Vagina (tissue), 2 donors: ENCODE measurements at regions not wholly inside any gene's neighbourhood (a gene's known extent, or its start where the extent isn't known, plus 50 kb on each side); places are given as distances from the start of the nearest gene placed in this dataset.

Source experiments
- DNase-seq, 2 donors: peaks; one replicate each; pipeline ENCODE4 v3.0.0-alpha.2; 2017; ENCODE audit errors: extremely low spot score in 2 of 2
- H3K27ac ChIP-seq: fragments of 200-600 bp; sonication (generic); one replicate; pipeline ENCODE4 v1.5.1; 2019
- H3K27me3 ChIP-seq: fragments of 200-600 bp; sonication (generic); one replicate; pipeline ENCODE4 v1.5.1; 2019
- H3K36me3 ChIP-seq, 2 donors: fragments of 200-600 bp; sonication (generic); one replicate each; pipeline ENCODE4 v1.5.1; 2017 to 2019
- H3K4me1 ChIP-seq: fragments of 200-600 bp; sonication (generic); one replicate; pipeline ENCODE4 v1.5.1; 2019
- H3K4me3 ChIP-seq, 2 donors: fragments of 200-600 bp; sonication (generic); 1 replicate in 1 of 2; 2 replicates in 1 of 2; pipeline ENCODE4 v1.5.1; 2016 to 2019
- H3K9me3 ChIP-seq: fragments of 200-600 bp; sonication (generic); one replicate; pipeline ENCODE4 v1.5.1; 2019
- POLR2A ChIP-seq, 2 donors: fragments of 450-650 bp; IDR thresholded peaks; one replicate each; pipeline ENCODE4 v1.6.1; 2017; ENCODE audit warnings: antibody characterized with exemption in 2 of 2, mild to moderate bottlenecking in 2 of 2, moderate library complexity in 2 of 2
- POLR2AphosphoS5 ChIP-seq, 2 donors: sonication (generic); formaldehyde crosslinking; IDR thresholded peaks; one replicate each; pipeline ENCODE4 v1.9.0; 2017; ENCODE audit warnings: antibody characterized with exemption in 2 of 2, mild to moderate bottlenecking in 2 of 2, low read depth in 1 of 2; ENCODE audit not compliant: insufficient read depth in 1 of 2
- intact Hi-C: fragments of 100-400 bp; cut with DNase I; formaldehyde crosslinking; loops from one replicate; pipeline ENCODE4 v1.15.1; 2023
- TF ChIP-seq, protein P1 (sequence below), 3 experiments: fragments of 450-650 bp in 2 of 3; fragments of 200-600 bp in 1 of 3; sonication (generic) in 1 of 3; IDR thresholded peaks; one replicate each; pipeline ENCODE4 v1.5.1; 2017 to 2019; ENCODE audit warnings: antibody characterized with exemption in 3 of 3, mild to moderate bottlenecking in 2 of 3, moderate library complexity in 2 of 3

GRCh38 chr13:52932649-52933048 lies 84.2 kb upstream of the PCDH8 start:
- no peaks in the 10 kb centered on the region for H3K9me3 ChIP-seq
- intact Hi-C loops = no loop called here
- no peak for TF ChIP-seq POLR2AphosphoS5 (IDR thresholded peaks at IDR 0.05; ENCODE audit: insufficient read depth in 1 of 2, low read depth in 1 of 2)
- TF ChIP-seq, protein P1, sequence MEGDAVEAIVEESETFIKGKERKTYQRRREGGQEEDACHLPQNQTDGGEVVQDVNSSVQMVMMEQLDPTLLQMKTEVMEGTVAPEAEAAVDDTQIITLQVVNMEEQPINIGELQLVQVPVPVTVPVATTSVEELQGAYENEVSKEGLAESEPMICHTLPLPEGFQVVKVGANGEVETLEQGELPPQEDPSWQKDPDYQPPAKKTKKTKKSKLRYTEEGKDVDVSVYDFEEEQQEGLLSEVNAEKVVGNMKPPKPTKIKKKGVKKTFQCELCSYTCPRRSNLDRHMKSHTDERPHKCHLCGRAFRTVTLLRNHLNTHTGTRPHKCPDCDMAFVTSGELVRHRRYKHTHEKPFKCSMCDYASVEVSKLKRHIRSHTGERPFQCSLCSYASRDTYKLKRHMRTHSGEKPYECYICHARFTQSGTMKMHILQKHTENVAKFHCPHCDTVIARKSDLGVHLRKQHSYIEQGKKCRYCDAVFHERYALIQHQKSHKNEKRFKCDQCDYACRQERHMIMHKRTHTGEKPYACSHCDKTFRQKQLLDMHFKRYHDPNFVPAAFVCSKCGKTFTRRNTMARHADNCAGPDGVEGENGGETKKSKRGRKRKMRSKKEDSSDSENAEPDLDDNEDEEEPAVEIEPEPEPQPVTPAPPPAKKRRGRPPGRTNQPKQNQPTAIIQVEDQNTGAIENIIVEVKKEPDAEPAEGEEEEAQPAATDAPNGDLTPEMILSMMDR (IDR thresholded peaks at IDR 0.05) = no peak
- TF ChIP-seq POLR2A (IDR thresholded peaks at IDR 0.05) = no peak

DNA sequence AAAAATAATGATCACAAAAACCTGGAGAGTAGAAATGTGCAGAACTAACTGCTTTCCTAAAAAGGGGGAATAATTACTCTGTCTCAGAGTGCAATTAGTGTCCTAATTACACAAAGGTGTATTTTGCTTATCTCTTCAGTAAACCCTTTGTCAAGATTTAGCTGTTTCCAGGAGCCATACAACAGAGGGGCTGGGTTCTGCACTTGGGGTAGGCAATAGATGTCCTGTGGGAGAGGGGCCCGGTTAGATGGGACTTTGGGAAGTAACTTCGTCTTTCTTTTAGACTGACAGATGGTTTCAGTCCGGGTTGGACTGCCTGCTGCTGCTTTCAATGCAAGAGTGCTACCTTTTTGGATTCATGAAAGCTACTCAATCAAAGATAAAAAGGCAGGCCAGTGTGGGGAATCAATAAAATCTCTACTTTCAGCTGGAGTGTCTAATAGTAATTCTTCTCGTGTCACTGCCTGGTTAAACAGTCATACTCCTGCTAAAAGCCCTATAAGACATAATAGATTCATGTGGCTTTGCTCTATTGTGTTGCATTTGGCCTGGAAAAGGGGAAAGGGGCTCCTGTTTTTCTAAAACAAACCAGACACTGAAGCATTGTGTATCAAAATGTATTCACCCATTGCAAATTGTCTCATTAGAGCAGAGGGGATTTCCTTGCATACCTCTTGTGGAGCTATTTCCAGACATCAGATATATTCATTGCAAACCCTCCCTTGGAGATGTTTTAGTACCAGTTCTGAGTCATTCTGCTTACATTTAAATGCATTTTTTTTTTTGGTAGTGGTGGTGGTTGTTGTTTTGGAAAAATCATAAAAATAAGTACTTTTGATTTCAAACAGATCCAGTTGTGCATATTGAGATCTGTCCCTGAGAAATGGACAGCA lies 83.3 kb upstream of the PCDH8 start:
- H3K9me3 ChIP-seq = no peaks in the 10 kb centered on the region
- H3K27ac ChIP-seq = no peak overlapping the region
- H3K36me3 ChIP-seq = no peaks in the 10 kb centered on the region
- H3K4me1 ChIP-seq = peaks cover under 1% of the 10 kb centered on the region
- intact Hi-C loops = no loop called here
- no peak for TF ChIP-seq POLR2AphosphoS5 (IDR thresholded peaks at IDR 0.05; ENCODE audit: insufficient read depth in 1 of 2, low read depth in 1 of 2)
- TF ChIP-seq, protein P1 (IDR thresholded peaks at IDR 0.05) = no peak
- no peak for TF ChIP-seq POLR2A (IDR thresholded peaks at IDR 0.05)
- no peak overlapping the region for H3K4me3 ChIP-seq
- H3K27me3 ChIP-seq = no peaks in the 10 kb centered on the region
- no peak for DNase-seq

More at GRCh38 chr13:52932649-52933048, 84.2 kb upstream of the PCDH8 start:
- H3K4me3 ChIP-seq = no peak overlapping the region
- no peaks in the 10 kb centered on the region for H3K36me3 ChIP-seq
- H3K4me1 ChIP-seq = no peaks in the 10 kb centered on the region
- no peak overlapping the region for H3K27ac ChIP-seq
- no peaks in the 10 kb centered on the region for H3K27me3 ChIP-seq
- DNase-seq = no peak

DNA sequence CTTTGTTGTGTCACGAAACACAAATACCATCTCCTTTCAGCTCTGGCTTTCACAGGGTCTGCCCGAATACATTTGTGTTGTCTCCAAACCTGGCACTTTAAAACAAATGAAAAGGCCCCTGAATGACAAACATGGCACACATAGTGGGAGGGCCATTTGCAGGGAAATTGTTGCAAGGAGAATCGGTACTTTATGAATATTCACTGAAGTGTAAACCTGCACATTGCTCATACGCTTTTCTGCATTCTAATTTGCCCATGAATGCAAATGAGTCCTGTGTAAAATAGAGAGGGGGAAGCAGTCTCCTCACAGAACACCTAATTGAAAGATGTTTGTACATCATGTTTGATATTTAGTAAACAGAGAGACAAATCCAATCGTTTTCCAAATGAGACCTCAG lies 82.7 kb upstream of the PCDH8 start:
- TF ChIP-seq POLR2AphosphoS5 (IDR thresholded peaks at IDR 0.05; ENCODE audit: insufficient read depth in 1 of 2, low read depth in 1 of 2) = no peak
- no peak for TF ChIP-seq POLR2A (IDR thresholded peaks at IDR 0.05)
- TF ChIP-seq, protein P1 (IDR thresholded peaks at IDR 0.05) = no peak
- intact Hi-C loops = no loop called here
- no peak overlapping the region for H3K4me3 ChIP-seq
- no peaks in the 10 kb centered on the region for H3K27me3 ChIP-seq
- H3K36me3 ChIP-seq = no peaks in the 10 kb centered on the region
- peaks cover 8% of the 10 kb centered on the region for H3K4me1 ChIP-seq
- no peak for DNase-seq
- H3K27ac ChIP-seq = no peak overlapping the region
- no peaks in the 10 kb centered on the region for H3K9me3 ChIP-seq

DNA sequence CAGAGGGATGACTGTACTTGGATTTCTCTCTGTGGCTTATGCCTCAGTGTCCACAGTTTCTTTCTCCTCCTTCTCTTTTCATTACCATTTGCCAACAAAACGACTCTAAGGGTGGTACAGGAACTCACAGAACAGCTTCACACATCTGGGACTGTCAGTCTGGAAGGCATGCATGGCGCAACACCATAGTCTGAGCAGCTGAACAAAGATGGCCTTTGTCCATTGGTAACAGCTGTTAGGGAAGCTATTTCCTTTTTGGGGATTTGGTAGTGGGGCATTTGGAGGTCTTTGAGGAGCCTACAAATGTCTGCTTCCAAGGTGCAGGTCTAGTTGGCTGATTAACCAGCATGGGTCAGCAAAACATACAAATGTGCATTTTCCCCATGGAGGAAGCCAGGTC lies 81.4 kb upstream of the PCDH8 start:
- TF ChIP-seq POLR2AphosphoS5 (IDR thresholded peaks at IDR 0.05; ENCODE audit: insufficient read depth in 1 of 2, low read depth in 1 of 2) = no peak
- no peak for TF ChIP-seq POLR2A (IDR thresholded peaks at IDR 0.05)
- TF ChIP-seq, protein P1 (IDR thresholded peaks at IDR 0.05) = no peak
- Histone ChIP-seq H3K9me3 (no peaks in the 10 kb centered on the region), H3K4me1 (peaks cover 19% of the 10 kb centered on the region), H3K36me3 (no peaks in the 10 kb centered on the region), H3K27ac (no peak overlapping the region), H3K27me3 (no peaks in the 10 kb centered on the region), H3K4me3 (no peak overlapping the region)
- DNase-seq = no peak
- intact Hi-C loops = no loop called here

- Histone ChIP-seq H3K4me1 (peaks cover 26% of the 10 kb centered on the region), H3K27ac (no peak overlapping the region), H3K36me3 (no peaks in the 10 kb centered on the region), H3K4me3 (no peak overlapping the region), H3K9me3 (no peaks in the 10 kb centered on the region), H3K27me3 (no peaks in the 10 kb centered on the region)
- no peak for DNase-seq
- TF ChIP-seq POLR2AphosphoS5 (IDR thresholded peaks at IDR 0.05; ENCODE audit: insufficient read depth in 1 of 2, low read depth in 1 of 2) (no peak), POLR2A (IDR thresholded peaks at IDR 0.05) (no peak)
- TF ChIP-seq, protein P1 (IDR thresholded peaks at IDR 0.05) = no peak
- intact Hi-C loops = no loop called here
Measured at GRCh38 chr13:52926971-52927370, 78.5 kb upstream of the PCDH8 start.
